HG03432 (cell line): ENCODE measurements at regions not wholly inside any gene's neighbourhood (a gene's known extent, or its start where the extent isn't known, plus 50 kb on each side); places are given as distances from the start of the nearest gene placed in this dataset.
"Not testable (repeated sequence)": the region's sequence is repeated elsewhere in the genome, so short reads cannot be mapped to it uniquely, and the experiment has no call there.

Source experiments
- ATAC-seq: cut with Tn5 transposase; IDR thresholded peaks from one replicate; pipeline ENCODE4 v1.9.1; 2021; ENCODE audit warnings: mild to moderate bottlenecking, moderate library complexity; ENCODE audit not compliant: unreplicated experiment

GRCh38 chr7:85285527-85285926 lies 98.7 kb upstream of the SEMA3D start:
- no peak for ATAC-seq

DNA sequence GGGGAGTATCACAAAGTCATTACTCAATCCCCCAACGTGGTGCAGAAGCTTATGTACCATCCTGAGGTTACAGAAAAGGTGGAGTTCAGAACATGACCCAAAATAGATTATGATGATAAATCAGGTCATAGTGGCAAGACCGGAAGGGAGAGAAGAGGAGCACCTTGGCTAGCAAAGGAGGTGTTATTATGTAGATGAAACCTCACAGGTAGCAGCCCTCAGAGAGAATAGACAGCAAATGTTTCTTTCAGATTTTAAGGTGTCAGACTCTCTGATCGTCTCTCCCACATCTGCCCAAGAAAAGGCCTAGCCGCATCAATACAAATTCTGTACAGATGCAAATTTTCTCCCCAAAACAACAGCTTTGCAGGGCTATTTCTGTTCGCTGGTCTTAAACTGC lies 88.3 kb upstream of the SEMA3D start:
- no peak for ATAC-seq

- ATAC-seq = no peak
These were observed 87.6 kb upstream of the SEMA3D start for GRCh38 chr7:85274454-85274853.

DNA sequence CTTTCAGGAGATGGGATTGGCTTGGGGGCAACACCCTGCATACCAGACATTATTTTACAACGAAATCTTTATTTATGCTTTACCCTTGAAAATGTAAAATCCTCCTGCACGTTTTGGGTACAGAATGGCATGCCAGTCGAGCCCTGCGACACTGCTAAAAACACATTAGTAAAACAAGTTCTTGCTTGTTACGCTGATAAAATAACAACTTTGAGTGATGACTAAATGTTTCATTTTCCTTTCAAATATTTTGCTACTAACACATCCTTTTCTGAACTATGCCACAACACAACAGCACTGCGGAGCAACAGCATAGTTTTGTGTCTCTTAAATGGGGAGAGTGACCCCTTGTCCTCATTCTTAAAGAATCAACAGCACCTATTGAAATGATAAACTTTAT lies 76.0 kb upstream of the SEMA3D start:
- no peak for ATAC-seq

DNA sequence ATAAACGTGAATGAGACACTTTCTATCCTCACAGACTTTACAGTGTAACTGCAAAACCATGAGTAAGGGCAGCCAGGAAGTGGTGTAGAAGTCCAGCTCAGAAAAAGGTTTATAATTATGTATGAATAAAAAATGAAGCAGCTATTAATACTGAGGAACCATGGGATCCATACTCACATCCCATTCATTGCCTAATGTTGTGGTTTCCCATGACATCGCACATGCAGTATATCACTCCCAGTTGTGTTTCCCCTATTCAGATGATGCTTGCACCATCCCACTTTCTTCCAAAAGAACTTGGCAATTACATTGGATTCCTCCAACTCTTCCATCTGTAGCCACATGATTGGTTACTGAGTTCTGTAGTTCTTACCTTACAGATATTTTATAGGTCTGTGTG lies 74.5 kb upstream of the SEMA3D start:
- no peak for ATAC-seq

DNA sequence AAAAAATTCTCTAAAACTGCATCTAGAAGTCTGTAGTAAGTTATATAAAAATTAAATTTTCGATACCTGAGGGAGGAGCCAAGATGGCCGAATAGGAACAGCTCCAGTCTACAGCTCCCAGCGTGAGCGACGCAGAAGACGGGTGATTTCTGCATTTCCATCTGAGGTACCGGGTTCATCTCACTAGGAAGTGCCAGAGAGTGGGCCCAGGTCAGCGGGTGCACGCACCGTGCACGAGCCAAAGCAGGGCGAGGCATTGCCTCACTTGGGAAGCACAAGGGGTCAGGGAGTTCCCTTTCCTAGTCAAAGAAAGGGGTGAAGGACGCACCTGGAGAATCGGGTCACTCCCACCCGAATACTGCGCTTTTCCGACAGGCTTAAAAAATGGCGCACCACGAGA lies 62.9 kb upstream of the SEMA3D start:
- ATAC-seq = not testable (repeated sequence)

DNA sequence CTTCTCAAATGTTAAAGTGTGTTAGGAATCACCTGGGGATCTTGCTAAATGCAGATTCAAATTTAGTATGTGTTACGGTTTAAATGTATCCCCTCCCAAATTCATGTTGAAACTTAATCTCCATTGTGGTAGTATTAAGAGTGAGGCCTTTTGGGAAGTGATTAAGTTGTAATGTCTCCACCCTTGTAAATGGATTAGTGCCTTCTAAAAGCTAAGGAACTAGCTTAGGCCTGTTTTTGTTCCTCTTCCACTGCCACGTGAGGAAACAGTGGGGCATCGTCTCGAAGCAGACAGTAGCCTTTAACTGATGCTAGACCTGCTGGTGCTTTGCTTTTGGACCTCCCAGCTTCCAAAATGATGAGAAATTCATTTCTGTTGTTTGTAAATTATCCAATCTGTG lies 52.3 kb upstream of the SEMA3D start:
- ATAC-seq = no peak

DNA sequence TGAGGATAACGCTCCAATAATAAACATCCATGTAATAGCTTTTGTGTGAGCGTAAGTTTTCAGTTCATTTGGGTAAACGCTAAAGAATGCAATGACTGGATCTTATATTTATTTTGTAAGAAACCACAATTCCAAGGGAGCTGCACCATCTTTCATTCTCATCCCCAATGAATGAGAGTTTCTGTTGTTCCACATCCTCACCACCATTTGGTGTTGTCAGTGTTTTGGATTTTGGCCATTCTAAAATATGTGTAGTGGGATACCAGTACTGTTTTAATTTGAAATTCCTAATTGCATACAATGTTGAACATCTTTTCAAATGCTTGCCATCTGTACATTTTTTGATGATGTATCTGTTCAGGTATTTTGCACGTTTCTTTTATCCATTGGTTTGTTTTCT lies 50.9 kb upstream of the SEMA3D start:
- no peak for ATAC-seq
